Heart left ventricle (tissue), 16 donors: ENCODE measurements at regions not wholly inside any gene's neighbourhood (a gene's known extent, or its start where the extent isn't known, plus 50 kb on each side); places are given as distances from the start of the nearest gene placed in this dataset.

ENCODE experiments used
- ATAC-seq, 4 donors: fragments of 200-7000 bp; cut with Tn5 transposase; one replicate each; pipeline ENCODE4 v1.9.1; 2020 to 2022; ENCODE audit warnings: moderate library complexity in 4 of 4, mild to moderate bottlenecking in 3 of 4, moderate number of reproducible peaks in 1 of 4
- DNase-seq, 5 donors: peaks; one replicate each; pipeline ENCODE4 v3.0.0-alpha.2; 2020
- H3K27ac ChIP-seq, 12 donors: fragments of 200-600 bp; sonication (generic) in 4 of 12; one replicate each; pipeline versions ENCODE4 v1.5.0 to v1.8.0; 2016 to 2022; ENCODE audit warnings: mild to moderate bottlenecking in 2 of 12
- H3K27me3 ChIP-seq, 9 donors: fragments of 200-600 bp; sonication (generic) in 2 of 9; one replicate each; pipeline versions ENCODE4 v1.5.1 to v1.8.0; 2016 to 2022; ENCODE audit warnings: mild to moderate bottlenecking in 3 of 9
- H3K36me3 ChIP-seq, 9 donors: fragments of 200-600 bp; sonication (generic) in 2 of 9; one replicate each; pipeline versions ENCODE4 v1.5.0 to v1.8.0; 2018 to 2022; ENCODE audit warnings: mild to moderate bottlenecking in 2 of 9
- H3K4me1 ChIP-seq, 12 donors: fragments of 200-600 bp; sonication (generic) in 4 of 12; one replicate each; pipeline versions ENCODE4 v1.5.0 to v1.8.0; 2016 to 2022; ENCODE audit warnings: mild to moderate bottlenecking in 3 of 12
- H3K4me3 ChIP-seq, 12 donors: fragments of 200-600 bp; sonication (generic) in 4 of 12; one replicate each; pipeline versions ENCODE4 v1.5.0 to v1.8.0; 2017 to 2022; ENCODE audit warnings: mild to moderate bottlenecking in 9 of 12, moderate library complexity in 4 of 12
- H3K9me3 ChIP-seq, 12 donors: fragments of 200-600 bp; sonication (generic) in 4 of 12; one replicate each; pipeline versions ENCODE4 v1.5.0 to v1.8.0; 2016 to 2022; ENCODE audit warnings: mild to moderate bottlenecking in 1 of 12
- CTCF ChIP-seq, 12 donors: fragments of 200-600 bp; sonication (generic) in 4 of 12; IDR thresholded peaks; one replicate each; pipeline versions ENCODE4 v1.5.0 to v1.8.0; 2018 to 2022; ENCODE audit warnings: antibody characterized with exemption in 12 of 12, mild to moderate bottlenecking in 5 of 12
- POLR2A ChIP-seq, 2 donors: fragments of 450-650 bp; IDR thresholded peaks; one replicate each; pipeline ENCODE4 v1.6.1; 2017; ENCODE audit warnings: antibody characterized with exemption in 2 of 2, mild to moderate bottlenecking in 2 of 2, moderate library complexity in 2 of 2
- WGBS, 4 donors: extraction: QIAGEN DNeasy Blood & Tissue Kit in 2 of 4; methylation state at CpG; one replicate each; pipeline versions ENCODE4 v1.1.5 to v1.1.7; 2013 to 2018; 5-methylcytosine and 5-hydroxymethylcytosine counted together
- intact Hi-C, 10 donors: fragments of 100-400 bp; cut with DNase I; formaldehyde crosslinking; loops; one replicate each; pipeline versions ENCODE4 v1.11.1 to v1.14.2; 2022
- donor health status: ischemic (EF 13 %, LVEDD 7.1; RV severe dilation, severe dysfunction).
- donor health status: healthy with polysubstance abuse.
- donor health status: DM: no; HTN: yes; CAD: no.
- donor health status: DM: no; HTN: no; CAD: no.
- donor health status: ischemic (EF 25% LVEDD 6.9; RV normal size, moderate dysfunction).
- donor health status: ischemic (EF 25% LVEDD 5.7; RV mildly dilated, moderate dysfunction).
- donor health status: healthy.
- donor health status: DM: yes; HTN: yes; CAD: no.
- donor health status: ischemic (EF 35%, LVEDD 5.7; RV mildly dilated, moderate dysfunction).
- donor health status: nonischemic (EF 11% LVEDD 7.7; RV severe dilation, severe dysfunction).
- donor health status: DM: yes; HTN: yes; CAD: no.
- donor health status: PGD.
- donor health status: ischemic (EF 29% LVEDD 5.4; RV normal size, mild dysfunction).
- donor health status: nonischemic (EF 23%, LVEDD 6.1; RV moderate dilation, normal function).

DNA sequence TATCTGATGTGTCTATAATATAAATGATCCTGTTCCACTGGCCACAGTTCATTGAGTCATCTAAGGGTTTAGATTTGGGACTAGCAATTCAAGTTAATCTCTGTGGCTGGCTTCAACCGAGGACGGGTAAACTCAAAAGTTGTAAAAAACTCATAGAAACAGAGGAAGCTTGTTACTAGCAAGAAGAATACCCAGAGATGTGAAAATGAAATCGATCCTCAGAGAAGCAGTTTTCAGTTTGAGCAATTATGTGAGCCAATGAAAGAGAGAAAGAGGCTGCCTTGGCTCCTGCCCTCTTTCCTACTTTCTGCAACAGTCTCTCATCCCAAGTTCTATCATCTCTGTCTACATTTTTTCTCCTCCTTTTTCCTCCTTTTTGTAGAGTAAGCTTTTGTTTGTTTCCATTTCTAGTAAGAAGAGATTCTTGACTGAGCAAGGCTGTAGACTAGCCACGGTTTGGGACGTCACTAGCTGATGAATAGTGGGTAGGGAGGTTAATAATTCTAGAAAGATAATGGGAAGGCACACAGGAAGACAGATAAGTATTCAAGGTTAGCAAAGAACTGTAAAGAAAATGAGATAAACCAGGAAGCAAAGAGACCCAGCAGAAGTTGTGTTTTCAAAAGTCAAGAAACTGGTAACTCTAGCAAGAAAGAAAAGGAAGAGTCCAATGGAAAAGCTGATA is 298.9 kb upstream of the NR2F2 start:
- Histone ChIP-seq H3K27me3 (no peaks in the 10 kb centered on the region), H3K4me1 (peaks cover 0 to 2% (median 0%) of the 10 kb centered on the region in 12 donors), H3K9me3 (no peaks in the 10 kb centered on the region), H3K36me3 (no peaks in the 10 kb centered on the region), H3K4me3 (no peak overlapping the region), H3K27ac (no peak overlapping the region)
- DNase-seq (no peak), ATAC-seq (no peak)
- TF ChIP-seq CTCF (IDR thresholded peaks at IDR 0.05): no peak
- no peak for TF ChIP-seq POLR2A (IDR thresholded peaks at IDR 0.05)
- intact Hi-C loops: no loop called here
- 95 to 97% (median 96%) methylated on average over 5 of the region's 5 CpGs for WGBS, 4 donors

DNA sequence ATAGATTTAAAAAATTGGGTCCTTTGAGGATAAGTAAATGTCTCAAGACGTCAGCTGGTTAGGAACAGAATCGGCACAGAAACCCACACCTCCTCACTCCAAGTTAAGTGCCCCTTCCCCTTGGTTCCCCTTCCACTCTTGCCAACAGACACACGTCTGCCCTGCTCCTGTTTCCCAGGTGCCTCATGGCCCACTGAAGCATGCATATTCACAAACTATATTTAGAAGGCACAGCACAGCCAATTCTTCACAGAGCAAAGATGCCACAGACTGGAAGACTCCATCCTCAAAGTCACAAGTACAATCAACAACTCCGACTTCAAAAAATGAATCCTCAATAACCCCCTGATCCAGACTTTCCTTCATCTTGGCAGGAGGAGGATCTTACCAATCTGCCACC is 295.4 kb upstream of the NR2F2 start:
- TF ChIP-seq CTCF (IDR thresholded peaks at IDR 0.05) (no peak), POLR2A (IDR thresholded peaks at IDR 0.05) (no peak)
- Histone ChIP-seq H3K4me1 (peaks cover 0 to 2% (median 0%) of the 10 kb centered on the region in 12 donors), H3K27ac (no peak overlapping the region), H3K27me3 (no peaks in the 10 kb centered on the region), H3K9me3 (no peaks in the 10 kb centered on the region), H3K36me3 (no peaks in the 10 kb centered on the region), H3K4me3 (no peak overlapping the region)
- ATAC-seq (peak in 3 of 4 donors; percentile 66 to 85 (median 67)), DNase-seq (no peak)
- WGBS, 4 donors: 45 to 72% (median 53%) methylated on average over 4 of the region's 4 CpGs
- intact Hi-C loops: no loop called here

DNA sequence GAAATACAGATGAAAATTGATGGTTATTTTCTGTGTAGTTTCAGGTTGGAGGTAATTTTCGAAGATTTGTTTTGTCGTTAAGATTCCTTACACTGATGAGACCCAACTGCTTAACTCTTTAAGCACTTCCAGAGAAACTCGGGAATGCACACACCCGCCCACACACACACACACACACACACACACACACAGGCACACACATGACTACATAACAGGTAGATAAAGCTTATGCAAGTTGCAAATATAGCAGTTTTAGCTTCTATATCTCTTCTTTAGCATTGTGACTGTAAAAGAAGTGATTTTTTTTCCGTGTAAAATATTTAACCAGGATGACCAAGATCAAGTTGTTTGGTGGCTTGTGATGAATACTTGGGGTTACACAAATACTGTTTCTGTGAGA is 294.9 kb upstream of the NR2F2 start:
- H3K4me3 ChIP-seq: no peak overlapping the region
- ATAC-seq: no peak
- no peaks in the 10 kb centered on the region for H3K9me3 ChIP-seq
- WGBS, 4 donors: 75 to 82% (median 77%) methylated on average over 5 of the region's 5 CpGs
- no peaks in the 10 kb centered on the region for H3K36me3 ChIP-seq
- no peaks in the 10 kb centered on the region for H3K27me3 ChIP-seq
- peaks cover 0 to 2% (median 0%) of the 10 kb centered on the region in 12 donors for H3K4me1 ChIP-seq
- no peak for DNase-seq
- intact Hi-C loops: no loop called here
- TF ChIP-seq CTCF (IDR thresholded peaks at IDR 0.05) (no peak), POLR2A (IDR thresholded peaks at IDR 0.05) (no peak)
- no peak overlapping the region for H3K27ac ChIP-seq

GRCh38 chr15:96037584-96037983 is 292.9 kb upstream of the NR2F2 start:
- 85 to 98% (median 90%) methylated on average over 4 of the region's 4 CpGs for WGBS, 4 donors
- Histone ChIP-seq H3K27me3 (no peaks in the 10 kb centered on the region), H3K9me3 (no peaks in the 10 kb centered on the region)

More at GRCh38 chr15:96037584-96037983, 292.9 kb upstream of the NR2F2 start:
- H3K27ac ChIP-seq: no peak overlapping the region
- H3K36me3 ChIP-seq: no peaks in the 10 kb centered on the region
- H3K4me3 ChIP-seq: no peak overlapping the region
- no peak for DNase-seq
- no peak for ATAC-seq
- intact Hi-C loops: no loop called here
- H3K4me1 ChIP-seq: peaks cover 0 to 7% (median 0%) of the 10 kb centered on the region in 12 donors
- TF ChIP-seq POLR2A (IDR thresholded peaks at IDR 0.05) (no peak), CTCF (IDR thresholded peaks at IDR 0.05) (no peak)
